PC-3 (cell line): ENCODE measurements at regions not wholly inside any gene's neighbourhood (a gene's known extent, or its start where the extent isn't known, plus 50 kb on each side); places are given as distances from the start of the nearest gene placed in this dataset.

Experiments
- ATAC-seq: fragments of 200-7000 bp; cut with Tn5 transposase; 2 replicates; pipeline ENCODE4 v1.9.1; 2020; ENCODE audit warnings: mild to moderate bottlenecking, moderate library complexity
- BruUV-seq: library from RNA; stranded (reverse); fragments of 400-500 nt; replicated peaks from 2 replicates; lab custom pipeline; 2021; lab: Mats Ljungman, UMichigan
- CTCF ChIA-PET: fragments of 300-600 bp; sonication (Branson Sonifier 250); formaldehyde crosslinking; loops from one replicate; lab custom pipeline; 2022; ENCODE audit warnings: antibody characterized with exemption; lab: Charles Lee
- POLR2A ChIA-PET: fragments of 300-600 bp; sonication (Branson Sonifier 250); formaldehyde crosslinking; loops from one replicate; lab custom pipeline; 2022; ENCODE audit warnings: antibody characterized with exemption; ENCODE audit not compliant: unreplicated experiment; lab: Charles Lee
- DNase-seq: peaks from one replicate; pipeline ENCODE4 v3.0.0-alpha.2; 2015
- H2AFZ ChIP-seq: fragments of 300-600 bp; sonication (generic); 2 replicates; pipeline ENCODE4 v1.6.0; 2016; ENCODE audit warnings: antibody characterized with exemption, low read length
- H3F3A ChIP-seq: fragments of 300-600 bp; sonication (generic); one replicate; pipeline ENCODE4 v1.6.0; 2017; ENCODE audit warnings: antibody characterized with exemption, low read length, control low read depth, mild to moderate bottlenecking; ENCODE audit not compliant: unreplicated experiment
- H3K27ac ChIP-seq: fragments of 300-600 bp; sonication (generic); 2 replicates; pipeline ENCODE4 v1.5.1; 2016; ENCODE audit warnings: mild to moderate bottlenecking, low read length
- H3K27me3 ChIP-seq: fragments of 300-600 bp; sonication (generic); 2 replicates; pipeline ENCODE4 v1.6.1; 2016; ENCODE audit warnings: low read length, mixed read lengths
- H3K36me3 ChIP-seq: fragments of 300-600 bp; sonication (generic); 2 replicates; pipeline ENCODE4 v1.6.1; 2016; ENCODE audit warnings: low read depth, mixed run types, low read length, mixed read lengths
- H3K4me1 ChIP-seq: fragments of 300-600 bp; sonication (generic); 2 replicates; pipeline ENCODE4 v1.5.1; 2016; ENCODE audit warnings: low read length; ENCODE audit not compliant: insufficient read depth
- H3K4me2 ChIP-seq: fragments of 300-600 bp; sonication (generic); 2 replicates; pipeline ENCODE4 v1.6.0; 2016; ENCODE audit warnings: low read length
- H3K4me3 ChIP-seq: fragments of 300-600 bp; sonication (generic); 2 replicates; pipeline ENCODE4 v1.5.1; 2016; ENCODE audit warnings: mild to moderate bottlenecking, low read length, mixed read lengths
- H3K79me2 ChIP-seq: fragments of 300-600 bp; sonication (generic); 2 replicates; pipeline ENCODE4 v1.6.1; 2017; ENCODE audit warnings: low read length, mixed read lengths
- H3K9ac ChIP-seq: fragments of 300-600 bp; sonication (generic); 2 replicates; pipeline ENCODE4 v1.6.0; 2016; ENCODE audit warnings: mild to moderate bottlenecking, low read length
- H3K9me2 ChIP-seq: fragments of 300-600 bp; sonication (generic); replicated peaks from 2 replicates; pipeline ENCODE4 v1.6.1; 2016; ENCODE audit warnings: mixed run types, low read length, mixed read lengths
- H3K9me3 ChIP-seq: fragments of 300-600 bp; sonication (generic); 2 replicates; pipeline ENCODE4 v1.6.1; 2016; ENCODE audit warnings: low read length, mixed read lengths
- H4K20me1 ChIP-seq: fragments of 300-600 bp; sonication (generic); 2 replicates; pipeline ENCODE4 v1.6.1; 2016; ENCODE audit warnings: low read length, mixed read lengths
- CTCF ChIP-seq: fragments of 300-600 bp; sonication (generic); conservative IDR thresholded peaks from 2 replicates; pipeline ENCODE4 v1.5.1; 2017; ENCODE audit warnings: antibody characterized with exemption, low read depth, mild to moderate bottlenecking, low read length
- EZH2 ChIP-seq: fragments of 300-600 bp; sonication (generic); IDR thresholded peaks from one replicate; pipeline ENCODE4 v1.6.1; 2017; ENCODE audit warnings: antibody characterized with exemption, mild to moderate bottlenecking, low read length; ENCODE audit not compliant: unreplicated experiment
- EZH2phosphoT487 ChIP-seq: fragments of 300-600 bp; sonication (generic); IDR thresholded peaks from 2 replicates; pipeline ENCODE4 v1.6.1; 2018; ENCODE audit warnings: mild to moderate bottlenecking, antibody characterized with exemption, low read length, borderline replicate concordance
- intact Hi-C: fragments of 100-400 bp; cut with micrococcal nuclease; formaldehyde crosslinking; loops from 2 replicates; pipeline ENCODE4 v1.9.0; 2023

DNA sequence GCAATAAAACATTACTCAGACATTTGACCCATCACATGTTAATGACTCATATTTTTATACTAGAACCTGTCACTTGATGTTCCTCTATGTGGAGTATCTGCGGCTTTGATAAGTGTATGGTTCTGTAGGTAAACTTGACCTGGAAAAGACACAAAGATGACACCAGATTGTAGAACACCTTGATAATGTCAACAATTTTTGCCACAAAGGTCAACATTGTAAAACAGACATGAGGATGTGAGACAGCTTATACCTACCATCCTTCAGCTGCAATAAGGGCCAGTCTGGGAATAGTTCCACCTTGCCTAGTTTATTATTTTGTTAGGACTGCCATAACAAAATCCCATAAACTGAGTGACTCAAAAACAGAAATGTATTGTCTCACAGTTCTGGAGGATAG lies 202.4 kb downstream of the LMBRD1 start:
- no peak overlapping the region for H3K4me3 ChIP-seq
- BruUV-seq, result no TSS peak
- no peaks in the 10 kb centered on the region for H3K36me3 ChIP-seq
- no peaks in the 10 kb centered on the region for H3K79me2 ChIP-seq
- intact Hi-C loops, result loop anchor here (5.0 kb wide), 1 partner anchor 103 kb away; no protein-coding TSS in a partner anchor
- no peaks in the 10 kb centered on the region for H3K9me3 ChIP-seq
- no peak overlapping the region for H3K9ac ChIP-seq
- no peak overlapping the region for H2AFZ ChIP-seq
- H3K27ac ChIP-seq, result peak overlapping the region; percentile 75
- ChIA-PET CTCF (no interaction called here), POLR2A (interaction anchor here (0.5 kb wide), 1 partner anchor 10 kb away, joined by 3 read pairs; no protein-coding TSS in a partner anchor)
- no peaks in the 10 kb centered on the region for H3F3A ChIP-seq
- peak; percentile 59 for DNase-seq
- no peaks in the 10 kb centered on the region for H4K20me1 ChIP-seq
- peaks cover 20% of the 10 kb centered on the region for H3K4me1 ChIP-seq
- no peaks in the 10 kb centered on the region for H3K9me2 ChIP-seq
- TF ChIP-seq EZH2phosphoT487 (no peak), CTCF (no peak)
- peak; percentile 87 for ATAC-seq
- no peaks in the 10 kb centered on the region for H3K27me3 ChIP-seq
- H3K4me2 ChIP-seq, result peak overlapping the region; percentile 60

DNA sequence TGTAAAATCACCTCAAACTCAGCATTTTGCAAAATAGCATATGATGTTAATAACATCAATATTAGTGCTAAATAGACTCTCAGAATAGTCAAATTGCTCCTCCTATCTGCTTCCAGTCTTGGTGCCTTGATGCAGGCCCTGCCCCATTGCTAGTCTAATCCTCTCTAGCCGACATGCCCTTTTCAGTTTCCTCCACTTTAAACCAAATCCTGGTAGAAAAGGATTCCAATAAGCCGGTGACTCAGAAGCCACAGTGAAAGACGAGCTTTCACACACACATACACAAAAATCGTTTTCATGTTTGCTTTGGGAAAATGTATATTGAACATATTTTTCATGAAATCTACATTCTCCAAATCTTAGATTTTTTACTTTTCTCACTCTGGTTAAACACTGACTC lies 203.1 kb downstream of the LMBRD1 start:
- CTCF ChIA-PET, result no interaction called here
- Histone ChIP-seq H3K9ac (no peak overlapping the region; the same call in 1 of the 2 replicates), H3K79me2 (no peaks in the 10 kb centered on the region), H3K9me3 (no peaks in the 10 kb centered on the region), H3K4me1 (peaks cover 20% of the 10 kb centered on the region), H3K27ac (peak overlapping the region; percentile 75), H3K27me3 (no peaks in the 10 kb centered on the region), H3K4me3 (peak overlapping the region; percentile 11; the same call in 1 of the 2 replicates), H3F3A (no peaks in the 10 kb centered on the region), H3K36me3 (no peaks in the 10 kb centered on the region), H3K9me2 (no peaks in the 10 kb centered on the region), H4K20me1 (no peaks in the 10 kb centered on the region), H2AFZ (no peak overlapping the region), H3K4me2 (peak overlapping the region; percentile 60)
- intact Hi-C loops, result loop anchor here (5.0 kb wide), 1 partner anchor 104 kb away; no protein-coding TSS in a partner anchor
- TF ChIP-seq EZH2 (no peak), CTCF (no peak), EZH2phosphoT487 (no peak)
- POLR2A ChIA-PET, result no interaction called here
- peak; percentile 76 for ATAC-seq
- peak; percentile 51 for DNase-seq
- BruUV-seq, result no TSS peak

- Histone ChIP-seq H3K9me2 (no peaks in the 10 kb centered on the region), H3K79me2 (no peaks in the 10 kb centered on the region), H3K4me2 (no peak overlapping the region), H3K9ac (no peak overlapping the region), H3K9me3 (no peaks in the 10 kb centered on the region), H3K4me1 (peaks cover 12% of the 10 kb centered on the region), H2AFZ (no peak overlapping the region), H3K27ac (no peak overlapping the region), H3K36me3 (no peaks in the 10 kb centered on the region), H3K27me3 (0 out of 2 replicates have a peak, but pooled peaks cover 6% of the 10 kb centered on the region), H3K4me3 (no peak overlapping the region), H4K20me1 (no peaks in the 10 kb centered on the region), H3F3A (no peaks in the 10 kb centered on the region)
- intact Hi-C loops, result loop anchor here (5.0 kb wide), 1 partner anchor 108 kb away; no protein-coding TSS in a partner anchor
- no peak for DNase-seq
- no peak for TF ChIP-seq EZH2
- ChIA-PET POLR2A (no interaction called here), CTCF (no interaction called here)
- no peak for ATAC-seq
- no TSS peak for BruUV-seq
These were observed 207.2 kb downstream of the LMBRD1 start for GRCh38 chr6:69589626-69590025.
